ENCODE measurements at regions not wholly inside any gene's neighbourhood (a gene's known extent, or its start where the extent isn't known, plus 50 kb on each side); places are given as distances from the start of the nearest gene placed in this dataset.

GRCh38 chr6:128743974-128744765, 138.8 kb upstream of the LAMA2 start:
- Histone ChIP-seq H4K20me1 (replicated peaks; ENCODE audit: insufficient read depth) (no peaks in the 10 kb centered on the region), H3K36me3 (ENCODE audit: insufficient read depth) (no peaks in the 10 kb centered on the region), H2AFZ (no peak overlapping the region), H3K27ac (ENCODE audit: low read depth) (peak overlapping the region; percentile 91), H3F3A (replicated peaks; ENCODE audit: low read depth) (0 out of 2 replicates have a peak, but pooled peaks cover 4% of the 10 kb centered on the region), H3K4me1 (ENCODE audit: insufficient read depth) (peaks cover 28% of the 10 kb centered on the region), H3K9me2 (ENCODE audit: insufficient read depth) (0 out of 2 replicates have a peak, but pooled peaks cover 5% of the 10 kb centered on the region), H3K27me3 (ENCODE audit: insufficient read depth) (no peaks in the 10 kb centered on the region), H3K4me3 (no peak overlapping the region), H3K4me2 (peak overlapping the region; percentile 35), H3K79me2 (replicated peaks; ENCODE audit: insufficient read depth) (no peaks in the 10 kb centered on the region)
- TF ChIP-seq, protein P1, sequence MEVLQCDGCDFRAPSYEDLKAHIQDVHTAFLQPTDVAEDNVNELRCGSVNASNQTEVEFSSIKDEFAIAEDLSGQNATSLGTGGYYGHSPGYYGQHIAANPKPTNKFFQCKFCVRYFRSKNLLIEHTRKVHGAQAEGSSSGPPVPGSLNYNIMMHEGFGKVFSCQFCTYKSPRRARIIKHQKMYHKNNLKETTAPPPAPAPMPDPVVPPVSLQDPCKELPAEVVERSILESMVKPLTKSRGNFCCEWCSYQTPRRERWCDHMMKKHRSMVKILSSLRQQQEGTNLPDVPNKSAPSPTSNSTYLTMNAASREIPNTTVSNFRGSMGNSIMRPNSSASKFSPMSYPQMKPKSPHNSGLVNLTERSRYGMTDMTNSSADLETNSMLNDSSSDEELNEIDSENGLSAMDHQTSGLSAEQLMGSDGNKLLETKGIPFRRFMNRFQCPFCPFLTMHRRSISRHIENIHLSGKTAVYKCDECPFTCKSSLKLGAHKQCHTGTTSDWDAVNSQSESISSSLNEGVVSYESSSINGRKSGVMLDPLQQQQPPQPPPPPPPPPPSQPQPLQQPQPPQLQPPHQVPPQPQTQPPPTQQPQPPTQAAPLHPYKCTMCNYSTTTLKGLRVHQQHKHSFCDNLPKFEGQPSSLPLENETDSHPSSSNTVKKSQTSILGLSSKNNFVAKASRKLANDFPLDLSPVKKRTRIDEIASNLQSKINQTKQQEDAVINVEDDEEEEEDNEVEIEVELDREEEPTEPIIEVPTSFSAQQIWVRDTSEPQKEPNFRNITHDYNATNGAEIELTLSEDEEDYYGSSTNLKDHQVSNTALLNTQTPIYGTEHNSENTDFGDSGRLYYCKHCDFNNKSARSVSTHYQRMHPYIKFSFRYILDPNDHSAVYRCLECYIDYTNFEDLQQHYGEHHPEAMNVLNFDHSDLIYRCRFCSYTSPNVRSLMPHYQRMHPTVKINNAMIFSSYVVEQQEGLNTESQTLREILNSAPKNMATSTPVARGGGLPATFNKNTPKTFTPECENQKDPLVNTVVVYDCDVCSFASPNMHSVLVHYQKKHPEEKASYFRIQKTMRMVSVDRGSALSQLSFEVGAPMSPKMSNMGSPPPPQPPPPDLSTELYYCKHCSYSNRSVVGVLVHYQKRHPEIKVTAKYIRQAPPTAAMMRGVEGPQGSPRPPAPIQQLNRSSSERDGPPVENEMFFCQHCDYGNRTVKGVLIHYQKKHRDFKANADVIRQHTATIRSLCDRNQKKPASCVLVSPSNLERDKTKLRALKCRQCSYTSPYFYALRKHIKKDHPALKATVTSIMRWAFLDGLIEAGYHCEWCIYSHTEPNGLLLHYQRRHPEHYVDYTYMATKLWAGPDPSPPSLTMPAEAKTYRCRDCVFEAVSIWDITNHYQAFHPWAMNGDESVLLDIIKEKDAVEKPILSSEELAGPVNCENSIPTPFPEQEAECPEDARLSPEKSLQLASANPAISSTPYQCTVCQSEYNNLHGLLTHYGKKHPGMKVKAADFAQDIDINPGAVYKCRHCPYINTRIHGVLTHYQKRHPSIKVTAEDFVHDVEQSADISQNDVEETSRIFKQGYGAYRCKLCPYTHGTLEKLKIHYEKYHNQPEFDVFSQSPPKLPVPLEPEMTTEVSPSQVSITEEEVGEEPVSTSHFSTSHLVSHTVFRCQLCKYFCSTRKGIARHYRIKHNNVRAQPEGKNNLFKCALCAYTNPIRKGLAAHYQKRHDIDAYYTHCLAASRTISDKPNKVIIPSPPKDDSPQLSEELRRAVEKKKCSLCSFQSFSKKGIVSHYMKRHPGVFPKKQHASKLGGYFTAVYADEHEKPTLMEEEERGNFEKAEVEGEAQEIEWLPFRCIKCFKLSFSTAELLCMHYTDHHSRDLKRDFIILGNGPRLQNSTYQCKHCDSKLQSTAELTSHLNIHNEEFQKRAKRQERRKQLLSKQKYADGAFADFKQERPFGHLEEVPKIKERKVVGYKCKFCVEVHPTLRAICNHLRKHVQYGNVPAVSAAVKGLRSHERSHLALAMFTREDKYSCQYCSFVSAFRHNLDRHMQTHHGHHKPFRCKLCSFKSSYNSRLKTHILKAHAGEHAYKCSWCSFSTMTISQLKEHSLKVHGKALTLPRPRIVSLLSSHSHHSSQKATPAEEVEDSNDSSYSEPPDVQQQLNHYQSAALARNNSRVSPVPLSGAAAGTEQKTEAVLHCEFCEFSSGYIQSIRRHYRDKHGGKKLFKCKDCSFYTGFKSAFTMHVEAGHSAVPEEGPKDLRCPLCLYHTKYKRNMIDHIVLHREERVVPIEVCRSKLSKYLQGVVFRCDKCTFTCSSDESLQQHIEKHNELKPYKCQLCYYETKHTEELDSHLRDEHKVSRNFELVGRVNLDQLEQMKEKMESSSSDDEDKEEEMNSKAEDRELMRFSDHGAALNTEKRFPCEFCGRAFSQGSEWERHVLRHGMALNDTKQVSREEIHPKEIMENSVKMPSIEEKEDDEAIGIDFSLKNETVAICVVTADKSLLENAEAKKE (CRISPR knock-in tag; IDR thresholded peaks at IDR 0.05): peak; percentile 48; the same call in 1 of the 2 replicates
- TF ChIP-seq EZH2 (IDR thresholded peaks at IDR 0.05; ENCODE audit: low read depth, unreplicated experiment) (no peak), CTCF (conservative IDR thresholded peaks at IDR 0.05; ENCODE audit: low read depth in 2 of 2) (no peak), NANOG (IDR thresholded peaks at IDR 0.05; ENCODE audit: borderline replicate concordance) (peak; percentile 99)
- peak overlapping the region; percentile 43 for H3K27ac Mint-ChIP-seq
- peaks cover 34% of the 10 kb centered on the region for H3K9me3 Mint-ChIP-seq
- peaks cover 39% of the 10 kb centered on the region for H3K4me1 Mint-ChIP-seq
- peaks cover 56% of the 10 kb centered on the region for H3K36me3 Mint-ChIP-seq (ENCODE audit: low read depth)
- ATAC-seq (peak; percentile 86), DNase-seq (ENCODE audit: low spot score) (peak; percentile 87)
- H3K27me3 Mint-ChIP-seq (ENCODE audit: insufficient read depth, low read depth, poor library complexity): peaks cover 16% of the 10 kb centered on the region
- H3K4me3 Mint-ChIP-seq: peak overlapping the region; percentile 31

All from GM23338 (cell line).